ENCODE measurements at regions not wholly inside any gene's neighbourhood (a gene's known extent, or its start where the extent isn't known, plus 50 kb on each side); places are given as distances from the start of the nearest gene placed in this dataset.

DNA sequence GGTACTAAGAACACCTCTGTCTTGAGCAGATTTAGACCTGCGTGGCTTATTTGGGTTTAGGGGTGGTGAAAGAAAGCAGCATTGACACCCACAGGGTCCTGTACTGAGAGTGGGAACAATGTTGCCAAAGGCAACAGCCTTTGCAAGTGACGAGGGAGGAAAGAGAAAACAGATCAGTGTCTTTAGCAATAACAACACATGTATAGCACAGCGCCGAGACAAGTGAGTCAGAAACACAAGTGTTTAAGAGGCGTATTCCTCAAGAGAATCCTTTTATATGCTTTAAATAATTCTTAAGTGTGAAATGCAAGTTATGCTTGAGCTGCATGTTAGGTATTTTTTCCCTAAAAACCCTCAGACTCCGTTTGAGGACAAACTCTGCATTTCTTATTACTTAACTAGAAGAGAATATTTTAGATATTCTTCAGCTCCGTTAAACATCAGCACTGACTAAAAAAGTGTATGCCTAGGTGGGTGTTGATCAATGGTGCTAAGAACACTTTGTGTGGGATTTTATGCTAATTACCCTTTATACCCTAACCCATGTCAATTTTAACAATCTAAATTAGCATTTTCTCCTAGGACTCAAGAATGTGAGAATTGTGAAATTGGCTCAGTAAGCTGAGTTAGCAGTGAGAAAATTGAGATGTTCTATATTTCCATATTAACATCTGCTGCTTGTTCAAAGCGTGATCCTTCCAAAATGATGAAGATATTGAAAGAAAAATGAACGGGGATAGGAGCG lies 1095.4 kb upstream of the CELF2 start:
- Mint-ChIP-seq H3K36me3 (ENCODE audit: low read depth) (no peaks in the 10 kb centered on the region), H3K9me3 (peaks cover 7% of the 10 kb centered on the region), H3K4me3 (no peak overlapping the region), H3K27ac (peak overlapping the region; percentile 58), H3K4me1 (peaks cover 12% of the 10 kb centered on the region), H3K27me3 (ENCODE audit: low read depth, poor library complexity) (peaks cover 6% of the 10 kb centered on the region)
- DNase-seq: no peak
- TF ChIP-seq, protein P1, sequence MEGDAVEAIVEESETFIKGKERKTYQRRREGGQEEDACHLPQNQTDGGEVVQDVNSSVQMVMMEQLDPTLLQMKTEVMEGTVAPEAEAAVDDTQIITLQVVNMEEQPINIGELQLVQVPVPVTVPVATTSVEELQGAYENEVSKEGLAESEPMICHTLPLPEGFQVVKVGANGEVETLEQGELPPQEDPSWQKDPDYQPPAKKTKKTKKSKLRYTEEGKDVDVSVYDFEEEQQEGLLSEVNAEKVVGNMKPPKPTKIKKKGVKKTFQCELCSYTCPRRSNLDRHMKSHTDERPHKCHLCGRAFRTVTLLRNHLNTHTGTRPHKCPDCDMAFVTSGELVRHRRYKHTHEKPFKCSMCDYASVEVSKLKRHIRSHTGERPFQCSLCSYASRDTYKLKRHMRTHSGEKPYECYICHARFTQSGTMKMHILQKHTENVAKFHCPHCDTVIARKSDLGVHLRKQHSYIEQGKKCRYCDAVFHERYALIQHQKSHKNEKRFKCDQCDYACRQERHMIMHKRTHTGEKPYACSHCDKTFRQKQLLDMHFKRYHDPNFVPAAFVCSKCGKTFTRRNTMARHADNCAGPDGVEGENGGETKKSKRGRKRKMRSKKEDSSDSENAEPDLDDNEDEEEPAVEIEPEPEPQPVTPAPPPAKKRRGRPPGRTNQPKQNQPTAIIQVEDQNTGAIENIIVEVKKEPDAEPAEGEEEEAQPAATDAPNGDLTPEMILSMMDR (IDR thresholded peaks at IDR 0.05): no peak

DNA sequence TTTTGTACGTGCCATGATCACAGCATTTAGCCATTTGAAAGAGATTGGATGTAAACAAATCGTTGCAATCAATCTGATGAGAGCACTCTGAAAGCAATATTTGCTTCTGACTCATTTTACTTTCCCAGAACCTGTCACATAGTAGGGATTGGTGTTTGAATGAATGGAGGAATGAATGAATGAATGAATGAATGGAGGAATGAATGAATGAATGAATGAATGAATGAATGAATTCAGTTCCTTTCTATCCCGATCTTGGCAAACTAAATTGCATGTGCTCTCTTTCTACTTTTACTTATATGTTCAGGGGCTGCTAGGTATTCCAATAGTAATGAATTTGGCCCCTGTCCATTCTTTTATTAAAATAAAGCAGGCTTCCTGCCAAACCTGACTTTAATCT lies 1091.7 kb upstream of the CELF2 start:
- Mint-ChIP-seq H3K36me3 (ENCODE audit: low read depth) (no peaks in the 10 kb centered on the region), H3K27ac (no peak overlapping the region), H3K4me3 (no peak overlapping the region), H3K9me3 (peaks cover 4% of the 10 kb centered on the region), H3K27me3 (ENCODE audit: low read depth, poor library complexity) (peaks cover 6% of the 10 kb centered on the region), H3K4me1 (peaks cover 25% of the 10 kb centered on the region)
- no peak for DNase-seq
- TF ChIP-seq, protein P1 (IDR thresholded peaks at IDR 0.05): no peak

DNA sequence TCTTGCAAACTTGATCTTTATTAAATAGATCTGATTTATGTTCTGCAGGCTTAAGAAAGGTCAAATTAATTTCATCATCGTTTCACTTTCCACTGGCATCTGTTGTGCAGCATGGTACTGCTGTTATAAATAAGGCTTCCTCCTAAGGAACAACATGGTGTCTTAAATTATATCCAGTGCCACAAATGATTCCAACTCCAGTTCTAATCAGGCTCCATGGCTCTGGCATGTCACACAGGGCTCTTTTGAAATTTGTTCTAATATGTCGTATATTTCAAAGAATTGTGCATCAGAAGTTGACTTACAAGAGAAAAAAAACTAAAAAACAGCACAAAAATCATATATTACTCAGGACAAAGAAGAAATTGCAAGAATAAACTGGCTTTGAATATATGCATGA lies 1090.8 kb upstream of the CELF2 start:
- peaks cover 4% of the 10 kb centered on the region for H3K9me3 Mint-ChIP-seq
- H3K4me3 Mint-ChIP-seq: no peak overlapping the region
- peaks cover 24% of the 10 kb centered on the region for H3K4me1 Mint-ChIP-seq
- DNase-seq: no peak
- H3K36me3 Mint-ChIP-seq (ENCODE audit: low read depth): no peaks in the 10 kb centered on the region
- TF ChIP-seq, protein P1 (IDR thresholded peaks at IDR 0.05): no peak
- peaks cover 6% of the 10 kb centered on the region for H3K27me3 Mint-ChIP-seq (ENCODE audit: low read depth, poor library complexity)
- no peak overlapping the region for H3K27ac Mint-ChIP-seq

DNA sequence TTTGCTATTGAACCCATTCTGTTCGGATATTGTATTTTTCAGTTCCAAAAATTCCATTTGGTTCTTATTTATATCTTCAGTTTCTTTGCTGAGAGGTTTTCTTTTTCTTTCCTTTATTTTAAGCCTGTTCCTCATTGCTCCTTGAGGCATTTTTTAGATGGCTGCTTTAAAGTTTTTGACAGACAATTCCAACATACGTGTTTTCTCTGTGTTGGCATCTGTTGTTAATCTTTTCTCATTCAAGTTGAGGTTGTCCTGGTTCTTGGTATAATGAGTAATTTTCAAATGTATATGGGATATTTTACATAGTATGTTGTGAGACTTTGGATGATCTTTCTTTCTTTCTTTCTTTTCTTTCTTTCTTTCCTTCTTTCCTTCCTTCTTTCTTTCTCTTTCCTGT lies 1078.0 kb upstream of the CELF2 start:
- H3K36me3 Mint-ChIP-seq (ENCODE audit: low read depth): no peaks in the 10 kb centered on the region
- H3K4me3 Mint-ChIP-seq: no peak overlapping the region
- TF ChIP-seq, protein P1 (IDR thresholded peaks at IDR 0.05): no peak
- H3K4me1 Mint-ChIP-seq: no peaks in the 10 kb centered on the region
- no peak for DNase-seq
- H3K9me3 Mint-ChIP-seq: no peaks in the 10 kb centered on the region
- H3K27me3 Mint-ChIP-seq (ENCODE audit: low read depth, poor library complexity): peaks cover 10% of the 10 kb centered on the region
- H3K27ac Mint-ChIP-seq: no peak overlapping the region

DNA sequence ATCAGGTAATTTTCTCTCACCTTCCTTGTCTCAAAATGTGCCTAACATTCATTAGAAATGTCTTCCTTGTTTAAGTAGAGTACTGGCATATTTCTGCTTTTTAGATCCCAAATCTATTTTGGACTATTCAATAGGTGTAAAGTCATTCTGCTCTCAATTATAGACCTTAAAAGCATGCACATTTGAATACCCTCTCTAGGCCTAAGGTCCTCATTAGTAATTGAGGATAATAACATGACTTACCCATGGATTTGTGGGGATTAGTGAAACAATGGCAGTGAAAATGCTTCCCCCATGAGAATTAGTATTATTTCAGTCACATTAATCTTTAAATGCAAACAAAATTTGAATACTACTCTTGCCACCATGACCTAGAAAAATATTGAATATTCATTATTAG lies 1073.0 kb upstream of the CELF2 start:
- Mint-ChIP-seq H3K27me3 (ENCODE audit: low read depth, poor library complexity) (peaks cover 12% of the 10 kb centered on the region), H3K4me1 (no peaks in the 10 kb centered on the region), H3K9me3 (no peaks in the 10 kb centered on the region), H3K36me3 (ENCODE audit: low read depth) (no peaks in the 10 kb centered on the region), H3K4me3 (no peak overlapping the region), H3K27ac (no peak overlapping the region)
- TF ChIP-seq, protein P1 (IDR thresholded peaks at IDR 0.05): no peak
- DNase-seq: no peak

DNA sequence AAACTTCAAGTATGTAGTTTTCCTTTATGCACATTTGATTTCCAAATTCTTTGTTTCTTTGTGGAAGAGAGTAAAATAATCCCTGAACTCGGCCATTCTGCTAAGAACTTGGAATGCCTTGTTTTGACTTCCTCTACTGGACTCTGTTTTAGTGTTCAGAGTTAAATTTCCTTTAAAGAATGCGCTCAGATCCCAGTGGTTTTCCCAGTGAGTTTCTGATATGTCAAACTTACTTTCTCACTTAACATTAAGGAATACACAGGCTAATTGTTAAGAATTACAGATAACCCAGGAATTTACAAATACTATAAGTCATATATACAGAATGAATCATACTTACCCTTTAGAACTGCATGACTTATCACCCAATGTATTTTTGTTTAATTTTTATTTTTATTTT lies 1067.6 kb upstream of the CELF2 start:
- Mint-ChIP-seq H3K27me3 (ENCODE audit: low read depth, poor library complexity) (peaks cover 3% of the 10 kb centered on the region), H3K4me3 (no peak overlapping the region), H3K36me3 (ENCODE audit: low read depth) (no peaks in the 10 kb centered on the region), H3K4me1 (no peaks in the 10 kb centered on the region), H3K27ac (no peak overlapping the region), H3K9me3 (no peaks in the 10 kb centered on the region)
- TF ChIP-seq, protein P1 (IDR thresholded peaks at IDR 0.05): no peak
- no peak for DNase-seq

Measured in nephron progenitor cell (in vitro differentiated cells).